CD14-positive monocyte (primary cell): ENCODE measurements at regions not wholly inside any gene's neighbourhood (a gene's known extent, or its start where the extent isn't known, plus 50 kb on each side); places are given as distances from the start of the nearest gene placed in this dataset.

Experiments used
- DNase-seq, 3 donors: peaks; one replicate each; pipeline ENCODE4 v3.0.0-alpha.2; 2011 to 2022
- H2AFZ ChIP-seq: 2 replicates; pipeline ENCODE4 v1.6.0; 2012; ENCODE audit warnings: mild to moderate bottlenecking, low read depth, low read length, inconsistent platforms; ENCODE audit not compliant: insufficient read depth, poor library complexity, severe bottlenecking
- H3K27ac ChIP-seq, 2 donors: 1 replicate in 1 of 2; 2 replicates in 1 of 2; pipeline ENCODE4 v1.5.1; 2012 to 2013; ENCODE audit warnings: low read length in 2 of 2, control low read depth in 1 of 2, inconsistent platforms in 1 of 2, low read depth in 1 of 2, mild to moderate bottlenecking in 1 of 2
- H3K27me3 ChIP-seq, 2 donors: one replicate each; pipeline versions ENCODE4 v1.6.0 to v1.6.1; 2011 to 2013; ENCODE audit warnings: low read length in 2 of 2; ENCODE audit not compliant: control insufficient read depth in 2 of 2, insufficient read depth in 2 of 2
- H3K36me3 ChIP-seq, 2 donors: replicated peaks in 1 of 2; 1 replicate in 1 of 2; 2 replicates in 1 of 2; pipeline versions ENCODE4 v1.5.1 to v1.6.1; 2012 to 2013; ENCODE audit warnings: low read length in 2 of 2, control low read depth in 1 of 2, inconsistent platforms in 1 of 2, mild to moderate bottlenecking in 1 of 2; ENCODE audit not compliant: insufficient read depth in 2 of 2, control insufficient read depth in 1 of 2
- H3K4me1 ChIP-seq, 2 donors: 1 replicate in 1 of 2; 2 replicates in 1 of 2; pipeline versions ENCODE4 v1.5.1 to v1.6.1; 2012 to 2013; ENCODE audit warnings: low read length in 2 of 2, control low read depth in 1 of 2, inconsistent platforms in 1 of 2, mild to moderate bottlenecking in 1 of 2, moderate library complexity in 1 of 2; ENCODE audit not compliant: insufficient read depth in 2 of 2, control insufficient read depth in 1 of 2
- H3K4me2 ChIP-seq: replicated peaks from 2 replicates; pipeline ENCODE3; 2012; ENCODE audit warnings: low read length, moderate library complexity, mild to moderate bottlenecking; ENCODE audit not compliant: poor library complexity, severe bottlenecking; ENCODE audit errors: extremely low read depth
- H3K4me3 ChIP-seq, 3 experiments: fragments of 200-600 bp in 1 of 3; sonication (generic) in 1 of 3; replicated peaks in 1 of 3; 1 replicate in 2 of 3; 2 replicates in 1 of 3; pipeline ENCODE4 v1.5.1; 2011 to 2013; ENCODE audit warnings: low read length in 3 of 3, mild to moderate bottlenecking in 3 of 3, control low read depth in 2 of 3, low read depth in 2 of 3, inconsistent platforms in 1 of 3, moderate library complexity in 1 of 3
- H3K79me2 ChIP-seq: 2 replicates; pipeline ENCODE4 v1.6.0; 2012; ENCODE audit warnings: mild to moderate bottlenecking, control low read depth, inconsistent platforms, low read length, moderate library complexity; ENCODE audit not compliant: insufficient read depth
- H3K9ac ChIP-seq: 2 replicates; pipeline ENCODE4 v1.6.0; 2017; ENCODE audit warnings: low read length, mild to moderate bottlenecking; ENCODE audit not compliant: insufficient read depth, poor library complexity, severe bottlenecking
- H3K9me3 ChIP-seq, 2 donors: replicated peaks in 1 of 2; 1 replicate in 1 of 2; 2 replicates in 1 of 2; pipeline versions ENCODE4 v1.5.1 to v1.6.1; 2012 to 2013; ENCODE audit warnings: low read length in 2 of 2, control low read depth in 1 of 2; ENCODE audit not compliant: control insufficient read depth in 1 of 2, insufficient read depth in 1 of 2
- H4K20me1 ChIP-seq: 2 replicates; pipeline ENCODE4 v1.6.0; 2012; ENCODE audit warnings: mild to moderate bottlenecking, low read length, control low read depth, moderate library complexity; ENCODE audit not compliant: insufficient read depth
- H3K27ac Mint-ChIP-seq, 7 donors: one replicate each; pipeline ENCODE4 v1.8.0; 2020; ENCODE audit warnings: mild to moderate bottlenecking in 7 of 7, mixed read lengths in 7 of 7, moderate library complexity in 6 of 7, inconsistent platforms in 2 of 7
- H3K27me3 Mint-ChIP-seq, 3 donors: one replicate each; pipeline ENCODE4 v1.8.0; 2021 to 2022; ENCODE audit warnings: low read depth in 3 of 3, mild to moderate bottlenecking in 3 of 3, mixed read lengths in 3 of 3, moderate library complexity in 3 of 3, inconsistent platforms in 1 of 3
- H3K36me3 Mint-ChIP-seq, 2 donors: one replicate each; pipeline ENCODE4 v1.8.0; 2020; ENCODE audit warnings: mixed read lengths in 2 of 2, inconsistent platforms in 1 of 2, mild to moderate bottlenecking in 1 of 2
- H3K4me1 Mint-ChIP-seq: one replicate; pipeline ENCODE4 v1.8.0; 2020; ENCODE audit warnings: mild to moderate bottlenecking, mixed read lengths
- H3K4me3 Mint-ChIP-seq, 2 donors: one replicate each; pipeline ENCODE4 v1.8.0; 2020; ENCODE audit warnings: mild to moderate bottlenecking in 2 of 2, mixed read lengths in 2 of 2, moderate library complexity in 1 of 2
- H3K9me3 Mint-ChIP-seq, 7 donors: one replicate each; pipeline ENCODE4 v1.8.0; 2020 to 2022; ENCODE audit warnings: mixed read lengths in 7 of 7, mild to moderate bottlenecking in 6 of 7, moderate library complexity in 6 of 7, inconsistent platforms in 2 of 7
- WGBS: methylation state at CpG from one replicate; pipeline ENCODE4 v1.1.5; 2013; ENCODE audit warnings: missing lambda C conversion rate; ENCODE audit not compliant: insufficient coverage; 5-methylcytosine and 5-hydroxymethylcytosine counted together
- intact Hi-C, 2 donors: fragments of 100-400 bp; cut with micrococcal nuclease; formaldehyde crosslinking; loops; one replicate each; pipeline versions ENCODE4 v1.15.0 to v1.15.1; 2023
- TF ChIP-seq, protein P1 (sequence below): fragments of 200-600 bp; IDR thresholded peaks from one replicate; pipeline ENCODE4 v1.8.0; 2022; ENCODE audit warnings: antibody characterized with exemption, mild to moderate bottlenecking

GRCh38 chr6:40876336-40876735 is 162.7 kb downstream of the UNC5CL start:
- Histone ChIP-seq H3K4me2 (no peak overlapping the region), H3K9me3 (no peaks in the 10 kb centered on the region), H3K79me2 (no peaks in the 10 kb centered on the region), H3K27me3 (no peaks in the 10 kb centered on the region), H4K20me1 (no peaks in the 10 kb centered on the region), H3K4me3 (no peak overlapping the region), H3K9ac (no peak overlapping the region), H2AFZ (no peak overlapping the region), H3K36me3 (no peaks in the 10 kb centered on the region), H3K27ac (no peak overlapping the region), H3K4me1 (no peaks in the 10 kb centered on the region)
- TF ChIP-seq, protein P1, sequence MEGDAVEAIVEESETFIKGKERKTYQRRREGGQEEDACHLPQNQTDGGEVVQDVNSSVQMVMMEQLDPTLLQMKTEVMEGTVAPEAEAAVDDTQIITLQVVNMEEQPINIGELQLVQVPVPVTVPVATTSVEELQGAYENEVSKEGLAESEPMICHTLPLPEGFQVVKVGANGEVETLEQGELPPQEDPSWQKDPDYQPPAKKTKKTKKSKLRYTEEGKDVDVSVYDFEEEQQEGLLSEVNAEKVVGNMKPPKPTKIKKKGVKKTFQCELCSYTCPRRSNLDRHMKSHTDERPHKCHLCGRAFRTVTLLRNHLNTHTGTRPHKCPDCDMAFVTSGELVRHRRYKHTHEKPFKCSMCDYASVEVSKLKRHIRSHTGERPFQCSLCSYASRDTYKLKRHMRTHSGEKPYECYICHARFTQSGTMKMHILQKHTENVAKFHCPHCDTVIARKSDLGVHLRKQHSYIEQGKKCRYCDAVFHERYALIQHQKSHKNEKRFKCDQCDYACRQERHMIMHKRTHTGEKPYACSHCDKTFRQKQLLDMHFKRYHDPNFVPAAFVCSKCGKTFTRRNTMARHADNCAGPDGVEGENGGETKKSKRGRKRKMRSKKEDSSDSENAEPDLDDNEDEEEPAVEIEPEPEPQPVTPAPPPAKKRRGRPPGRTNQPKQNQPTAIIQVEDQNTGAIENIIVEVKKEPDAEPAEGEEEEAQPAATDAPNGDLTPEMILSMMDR: no peak
- intact Hi-C loops: no loop called here
- Mint-ChIP-seq H3K27me3 (peaks cover 5 to 8% (median 8%) of the 10 kb centered on the region in 3 donors), H3K27ac (no peak overlapping the region), H3K4me3 (no peak overlapping the region), H3K9me3 (peaks cover 0 to 9% (median 4%) of the 10 kb centered on the region in 7 donors), H3K36me3 (no peaks in the 10 kb centered on the region), H3K4me1 (no peaks in the 10 kb centered on the region)
- WGBS: 69% methylated on average over 2 of the region's 2 CpGs
- no peak for DNase-seq

DNA sequence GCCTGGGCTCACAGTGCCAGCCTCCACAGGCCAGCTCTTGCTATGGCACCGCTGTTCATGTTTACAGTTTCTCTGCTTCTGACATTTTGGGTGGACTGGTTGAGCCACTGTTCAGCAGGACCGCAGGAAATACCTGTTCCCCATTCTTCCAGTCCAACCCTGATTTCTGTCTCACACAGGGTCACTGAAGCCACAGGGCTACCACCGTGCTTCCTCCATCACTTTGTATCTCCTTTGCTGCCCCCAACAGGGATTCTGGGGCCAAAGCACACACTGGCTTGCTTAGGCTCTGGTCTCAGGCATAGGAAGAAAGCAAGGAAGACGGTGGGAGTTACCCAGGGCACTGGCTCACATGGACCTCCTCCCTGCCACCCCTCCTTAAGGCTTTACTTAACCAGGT is 164.5 kb downstream of the UNC5CL start:
- Histone ChIP-seq H3K9me3 (no peaks in the 10 kb centered on the region), H4K20me1 (no peaks in the 10 kb centered on the region), H3K4me3 (no peak overlapping the region), H3K36me3 (no peaks in the 10 kb centered on the region), H3K27me3 (no peaks in the 10 kb centered on the region), H3K27ac (no peak overlapping the region), H3K9ac (no peak overlapping the region), H2AFZ (no peak overlapping the region), H3K4me1 (no peaks in the 10 kb centered on the region), H3K4me2 (no peak overlapping the region), H3K79me2 (no peaks in the 10 kb centered on the region)
- no peak overlapping the region for H3K27ac Mint-ChIP-seq
- peaks cover 0 to 9% (median 4%) of the 10 kb centered on the region in 7 donors for H3K9me3 Mint-ChIP-seq
- H3K27me3 Mint-ChIP-seq: peaks cover 3 to 8% (median 8%) of the 10 kb centered on the region in 3 donors
- TF ChIP-seq, protein P1: no peak
- no peaks in the 10 kb centered on the region for H3K36me3 Mint-ChIP-seq
- DNase-seq: no peak
- WGBS: 44% methylated on average over 3 of the region's 4 CpGs
- intact Hi-C loops: no loop called here
- no peaks in the 10 kb centered on the region for H3K4me1 Mint-ChIP-seq
- no peak overlapping the region for H3K4me3 Mint-ChIP-seq
